Tibial nerve (tissue), 4 donors: ENCODE measurements at regions not wholly inside any gene's neighbourhood (a gene's known extent, or its start where the extent isn't known, plus 50 kb on each side); places are given as distances from the start of the nearest gene placed in this dataset.

Experiments
- EP300 ChIP-seq, 2 donors: sonication (generic); formaldehyde crosslinking; IDR thresholded peaks; one replicate each; pipeline ENCODE4 v1.6.1; 2017; ENCODE audit warnings: antibody characterized with exemption in 2 of 2, mild to moderate bottlenecking in 1 of 2
- POLR2A ChIP-seq, 2 donors: fragments of 450-650 bp; IDR thresholded peaks; one replicate each; pipeline ENCODE4 v1.6.1; 2017; ENCODE audit warnings: antibody characterized with exemption in 2 of 2, mild to moderate bottlenecking in 2 of 2, moderate library complexity in 2 of 2
- TF ChIP-seq, protein P1 (sequence below), 5 experiments: fragments of 200-600 bp in 3 of 5; fragments of 450-650 bp in 2 of 5; sonication (generic) in 3 of 5; IDR thresholded peaks; one replicate each; pipeline ENCODE4 v1.5.1; 2016 to 2019; ENCODE audit warnings: antibody characterized with exemption in 5 of 5, mild to moderate bottlenecking in 3 of 5, moderate library complexity in 2 of 5

DNA sequence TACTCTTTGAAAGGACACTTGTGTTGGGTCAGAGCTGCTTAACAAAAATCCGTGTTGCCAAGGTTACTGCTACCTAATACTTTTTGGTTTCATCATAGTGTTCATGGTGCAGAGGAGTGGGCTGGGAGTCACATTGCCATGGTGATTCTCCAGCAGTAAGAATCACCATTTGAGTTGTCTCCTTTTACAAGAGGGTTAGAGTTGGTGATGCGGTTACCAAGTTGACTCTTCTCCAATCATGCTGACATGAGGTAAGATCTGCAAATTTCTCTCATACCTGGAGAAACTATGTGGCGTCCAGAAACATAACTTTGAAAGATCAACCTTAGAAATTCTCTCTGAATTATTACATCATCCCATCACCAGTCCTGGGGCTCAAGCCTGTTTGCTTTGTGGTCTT is 242.9 kb upstream of the CNKSR2 start:
- TF ChIP-seq, protein P1, sequence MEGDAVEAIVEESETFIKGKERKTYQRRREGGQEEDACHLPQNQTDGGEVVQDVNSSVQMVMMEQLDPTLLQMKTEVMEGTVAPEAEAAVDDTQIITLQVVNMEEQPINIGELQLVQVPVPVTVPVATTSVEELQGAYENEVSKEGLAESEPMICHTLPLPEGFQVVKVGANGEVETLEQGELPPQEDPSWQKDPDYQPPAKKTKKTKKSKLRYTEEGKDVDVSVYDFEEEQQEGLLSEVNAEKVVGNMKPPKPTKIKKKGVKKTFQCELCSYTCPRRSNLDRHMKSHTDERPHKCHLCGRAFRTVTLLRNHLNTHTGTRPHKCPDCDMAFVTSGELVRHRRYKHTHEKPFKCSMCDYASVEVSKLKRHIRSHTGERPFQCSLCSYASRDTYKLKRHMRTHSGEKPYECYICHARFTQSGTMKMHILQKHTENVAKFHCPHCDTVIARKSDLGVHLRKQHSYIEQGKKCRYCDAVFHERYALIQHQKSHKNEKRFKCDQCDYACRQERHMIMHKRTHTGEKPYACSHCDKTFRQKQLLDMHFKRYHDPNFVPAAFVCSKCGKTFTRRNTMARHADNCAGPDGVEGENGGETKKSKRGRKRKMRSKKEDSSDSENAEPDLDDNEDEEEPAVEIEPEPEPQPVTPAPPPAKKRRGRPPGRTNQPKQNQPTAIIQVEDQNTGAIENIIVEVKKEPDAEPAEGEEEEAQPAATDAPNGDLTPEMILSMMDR (IDR thresholded peaks at IDR 0.05): no peak
- TF ChIP-seq EP300 (IDR thresholded peaks at IDR 0.05): no peak
- TF ChIP-seq POLR2A (IDR thresholded peaks at IDR 0.05): no peak
